ENCODE measurements at regions not wholly inside any gene's neighbourhood (a gene's known extent, or its start where the extent isn't known, plus 50 kb on each side); places are given as distances from the start of the nearest gene placed in this dataset.
"Not testable (repeated sequence)": the region's sequence is repeated elsewhere in the genome, so short reads cannot be mapped to it uniquely, and the experiment has no call there.

- no peak for DNase-seq (ENCODE audit: low read depth in 3 of 3)
Measured at GRCh38 chr11:67776852-67777520, 102.6 kb upstream of the ALDH3B2 start.

GRCh38 chr11:67774175-67774574 lies 99.8 kb upstream of the ALDH3B2 start:
- DNase-seq (ENCODE audit: low read depth in 3 of 3) = not testable (repeated sequence)

GRCh38 chr11:67768001-67768730 lies 93.7 kb upstream of the ALDH3B2 start:
- DNase-seq (ENCODE audit: low read depth in 3 of 3) = not testable (repeated sequence)

GRCh38 chr11:67761211-67761610 lies 86.8 kb upstream of the ALDH3B2 start:
- not testable (repeated sequence) for DNase-seq (ENCODE audit: low read depth in 3 of 3)

- not testable (repeated sequence) for DNase-seq (ENCODE audit: low read depth in 3 of 3)
Measured at GRCh38 chr11:67759321-67759720, 84.9 kb upstream of the ALDH3B2 start.

GRCh38 chr11:67758467-67758866 lies 84.0 kb upstream of the ALDH3B2 start:
- DNase-seq (ENCODE audit: low read depth in 3 of 3) = not testable (repeated sequence)

- not testable (repeated sequence) for DNase-seq (ENCODE audit: low read depth in 3 of 3)
Measured at GRCh38 chr11:67758009-67758408, 83.6 kb upstream of the ALDH3B2 start.

- DNase-seq (ENCODE audit: low read depth in 3 of 3) = not testable (repeated sequence)
Measured at GRCh38 chr11:67753820-67754219, 79.4 kb upstream of the ALDH3B2 start.

- no peak for DNase-seq (ENCODE audit: low read depth in 3 of 3)
Measured at GRCh38 chr11:67745181-67745726, 70.8 kb upstream of the ALDH3B2 start.

GRCh38 chr11:67744231-67744630 lies 69.8 kb upstream of the ALDH3B2 start:
- not testable (repeated sequence) for DNase-seq (ENCODE audit: low read depth in 3 of 3)

GRCh38 chr11:67738231-67738630 lies 63.8 kb upstream of the ALDH3B2 start:
- not testable (repeated sequence) for DNase-seq (ENCODE audit: low read depth in 3 of 3)

- DNase-seq (ENCODE audit: low read depth in 3 of 3) = not testable (repeated sequence)
Measured at GRCh38 chr11:67737562-67738080, 63.2 kb upstream of the ALDH3B2 start.

- peak in 2 of 3 experiments; percentile 9 to 53 for DNase-seq (ENCODE audit: low read depth in 3 of 3)
Measured at GRCh38 chr11:67732045-67732787, 57.8 kb upstream of the ALDH3B2 start.

- no peak for DNase-seq (ENCODE audit: low read depth in 3 of 3)
Measured at GRCh38 chr11:67731583-67731982, 57.2 kb upstream of the ALDH3B2 start.

- DNase-seq (ENCODE audit: low read depth in 3 of 3) = not testable (repeated sequence)
Measured at GRCh38 chr11:67728163-67728571, 53.7 kb upstream of the ALDH3B2 start.

GRCh38 chr11:67727066-67728040 lies 52.9 kb upstream of the ALDH3B2 start:
- DNase-seq (ENCODE audit: low read depth in 3 of 3) = peak; percentile 22 to 65 (median 26)

Measured in stimulated activated CD4-positive, alpha-beta T cell treated with anti-CD3 and anti-CD28 coated beads, TNF-alpha, amount 100 ng/mL, for 24 hours (primary cell).